Activated T-cell treated with anti-CD3 and anti-CD28 coated beads, Interleukin-2, amount 50 U/mL, for 4 hours (primary cell): ENCODE measurements at regions not wholly inside any gene's neighbourhood (a gene's known extent, or its start where the extent isn't known, plus 50 kb on each side); places are given as distances from the start of the nearest gene placed in this dataset.

Experiments used
- ATAC-seq, 2 donors: fragments of 200-7000 bp; cut with Tn5 transposase; one replicate each; pipeline ENCODE4 v1.10.0; 2021
- DNase-seq: peaks from one replicate; pipeline ENCODE4 v3.0.0-alpha.2; 2020
- H3K27me3 Mint-ChIP-seq: one replicate; pipeline ENCODE4 v1.8.0; 2021; ENCODE audit warnings: low read depth, mixed read lengths
- H3K36me3 Mint-ChIP-seq: one replicate; pipeline ENCODE4 v1.8.0; 2022; ENCODE audit warnings: mixed read lengths; ENCODE audit not compliant: insufficient read depth
- H3K4me1 Mint-ChIP-seq: one replicate; pipeline ENCODE4 v1.8.0; 2021; ENCODE audit warnings: low read depth, mixed read lengths
- H3K4me3 Mint-ChIP-seq: one replicate; pipeline ENCODE4 v1.8.0; 2021; ENCODE audit warnings: mild to moderate bottlenecking, moderate library complexity, mixed read lengths
- H3K9me3 Mint-ChIP-seq: one replicate; pipeline ENCODE4 v1.8.0; 2021; ENCODE audit warnings: mixed read lengths

GRCh38 chr17:73715769-73716168 is 71.5 kb upstream of the SDK2 start:
- peaks cover 14% of the 10 kb centered on the region for H3K4me1 Mint-ChIP-seq
- H3K9me3 Mint-ChIP-seq: no peaks in the 10 kb centered on the region
- no peak for DNase-seq
- no peaks in the 10 kb centered on the region for H3K36me3 Mint-ChIP-seq
- H3K27me3 Mint-ChIP-seq: no peaks in the 10 kb centered on the region
- H3K4me3 Mint-ChIP-seq: no peak overlapping the region
- no peak for ATAC-seq

GRCh38 chr17:73717690-73718089 is 73.4 kb upstream of the SDK2 start:
- peaks cover 26% of the 10 kb centered on the region for H3K4me1 Mint-ChIP-seq
- no peak overlapping the region for H3K4me3 Mint-ChIP-seq
- no peak for DNase-seq
- no peaks in the 10 kb centered on the region for H3K27me3 Mint-ChIP-seq
- no peaks in the 10 kb centered on the region for H3K9me3 Mint-ChIP-seq
- H3K36me3 Mint-ChIP-seq: no peaks in the 10 kb centered on the region
- ATAC-seq: no peak

- ATAC-seq (no peak), DNase-seq (no peak)
- no peaks in the 10 kb centered on the region for H3K9me3 Mint-ChIP-seq
- no peaks in the 10 kb centered on the region for H3K36me3 Mint-ChIP-seq
- H3K4me3 Mint-ChIP-seq: no peak overlapping the region
- no peaks in the 10 kb centered on the region for H3K27me3 Mint-ChIP-seq
- peaks cover 33% of the 10 kb centered on the region for H3K4me1 Mint-ChIP-seq
Observed at GRCh38 chr17:73718362-73718761, 74.1 kb upstream of the SDK2 start.

- Mint-ChIP-seq H3K36me3 (no peaks in the 10 kb centered on the region), H3K27me3 (no peaks in the 10 kb centered on the region), H3K4me3 (no peak overlapping the region), H3K4me1 (peaks cover 38% of the 10 kb centered on the region), H3K9me3 (no peaks in the 10 kb centered on the region)
- no peak for ATAC-seq
- DNase-seq: no peak
Observed at GRCh38 chr17:73718912-73719311, 74.7 kb upstream of the SDK2 start.

- Mint-ChIP-seq H3K4me3 (no peak overlapping the region), H3K36me3 (no peaks in the 10 kb centered on the region), H3K4me1 (peaks cover 38% of the 10 kb centered on the region), H3K27me3 (no peaks in the 10 kb centered on the region), H3K9me3 (no peaks in the 10 kb centered on the region)
- ATAC-seq: no peak
- DNase-seq: no peak
Observed at GRCh38 chr17:73719588-73720071, 75.4 kb upstream of the SDK2 start.

GRCh38 chr17:73720187-73720834 is 76.1 kb upstream of the SDK2 start:
- ATAC-seq (peak in 1 of 2 donors; percentile 64), DNase-seq (peak; percentile 18)
- Mint-ChIP-seq H3K36me3 (no peaks in the 10 kb centered on the region), H3K4me1 (peaks cover 38% of the 10 kb centered on the region), H3K9me3 (no peaks in the 10 kb centered on the region), H3K4me3 (no peak overlapping the region), H3K27me3 (no peaks in the 10 kb centered on the region)

GRCh38 chr17:73722165-73722564 is 77.9 kb upstream of the SDK2 start:
- Mint-ChIP-seq H3K27me3 (no peaks in the 10 kb centered on the region), H3K4me3 (peak overlapping the region; percentile 58), H3K4me1 (peaks cover 38% of the 10 kb centered on the region), H3K9me3 (no peaks in the 10 kb centered on the region), H3K36me3 (no peaks in the 10 kb centered on the region)
- DNase-seq: no peak
- peak; percentile 63 to 68 for ATAC-seq

- Mint-ChIP-seq H3K4me3 (no peak overlapping the region), H3K4me1 (peaks cover 38% of the 10 kb centered on the region), H3K9me3 (no peaks in the 10 kb centered on the region), H3K27me3 (no peaks in the 10 kb centered on the region), H3K36me3 (no peaks in the 10 kb centered on the region)
- DNase-seq: no peak
- no peak for ATAC-seq
Observed at GRCh38 chr17:73723317-73723716, 79.1 kb upstream of the SDK2 start.

GRCh38 chr17:73724341-73724740 is 80.1 kb upstream of the SDK2 start:
- no peak for ATAC-seq
- no peak for DNase-seq
- Mint-ChIP-seq H3K4me1 (peaks cover 34% of the 10 kb centered on the region), H3K4me3 (no peak overlapping the region), H3K9me3 (no peaks in the 10 kb centered on the region), H3K27me3 (no peaks in the 10 kb centered on the region), H3K36me3 (no peaks in the 10 kb centered on the region)

GRCh38 chr17:73724990-73725389 is 80.7 kb upstream of the SDK2 start:
- DNase-seq: no peak
- no peak for ATAC-seq
- H3K36me3 Mint-ChIP-seq: no peaks in the 10 kb centered on the region

GRCh38 chr17:73725794-73726515 is 81.7 kb upstream of the SDK2 start:
- peaks cover 6% of the 10 kb centered on the region for H3K9me3 Mint-ChIP-seq
- no peak for ATAC-seq
- peaks cover 25% of the 10 kb centered on the region for H3K4me1 Mint-ChIP-seq
- no peaks in the 10 kb centered on the region for H3K27me3 Mint-ChIP-seq
- H3K4me3 Mint-ChIP-seq: no peak overlapping the region
- no peak for DNase-seq
- no peaks in the 10 kb centered on the region for H3K36me3 Mint-ChIP-seq

More at GRCh38 chr17:73724990-73725389, 80.7 kb upstream of the SDK2 start:
- H3K27me3 Mint-ChIP-seq: no peaks in the 10 kb centered on the region
- peaks cover 31% of the 10 kb centered on the region for H3K4me1 Mint-ChIP-seq
- H3K9me3 Mint-ChIP-seq: no peaks in the 10 kb centered on the region
- H3K4me3 Mint-ChIP-seq: no peak overlapping the region

GRCh38 chr17:73727941-73728340 is 83.7 kb upstream of the SDK2 start:
- ATAC-seq: no peak

GRCh38 chr17:73729101-73729500 is 84.9 kb upstream of the SDK2 start:
- ATAC-seq (peak in 1 of 2 donors; percentile 21), DNase-seq (no peak)
- Mint-ChIP-seq H3K27me3 (peaks cover 5% of the 10 kb centered on the region), H3K4me1 (no peaks in the 10 kb centered on the region), H3K4me3 (no peak overlapping the region), H3K36me3 (peaks cover 2% of the 10 kb centered on the region), H3K9me3 (peaks cover 13% of the 10 kb centered on the region)

More at GRCh38 chr17:73727941-73728340, 83.7 kb upstream of the SDK2 start:
- no peak overlapping the region for H3K4me3 Mint-ChIP-seq
- peaks cover 3% of the 10 kb centered on the region for H3K27me3 Mint-ChIP-seq
- peaks cover 9% of the 10 kb centered on the region for H3K4me1 Mint-ChIP-seq
- H3K36me3 Mint-ChIP-seq: peaks cover 2% of the 10 kb centered on the region
- peaks cover 13% of the 10 kb centered on the region for H3K9me3 Mint-ChIP-seq
- no peak for DNase-seq

- ATAC-seq (no peak), DNase-seq (no peak)
- H3K4me1 Mint-ChIP-seq: no peaks in the 10 kb centered on the region
- H3K27me3 Mint-ChIP-seq: peaks cover 8% of the 10 kb centered on the region
- no peak overlapping the region for H3K4me3 Mint-ChIP-seq
- peaks cover 13% of the 10 kb centered on the region for H3K9me3 Mint-ChIP-seq
- peaks cover 2% of the 10 kb centered on the region for H3K36me3 Mint-ChIP-seq
Observed at GRCh38 chr17:73731733-73732132, 87.5 kb upstream of the SDK2 start.

GRCh38 chr17:73733517-73733916 is 89.3 kb upstream of the SDK2 start:
- ATAC-seq (no peak), DNase-seq (no peak)
- Mint-ChIP-seq H3K4me3 (no peak overlapping the region), H3K4me1 (no peaks in the 10 kb centered on the region), H3K36me3 (peaks cover 2% of the 10 kb centered on the region), H3K9me3 (peaks cover 13% of the 10 kb centered on the region), H3K27me3 (peaks cover 8% of the 10 kb centered on the region)
